Gastroesophageal sphincter (tissue), 3 donors: ENCODE measurements at regions not wholly inside any gene's neighbourhood (a gene's known extent, or its start where the extent isn't known, plus 50 kb on each side); places are given as distances from the start of the nearest gene placed in this dataset.

Experiments used
- CTCF ChIP-seq, 4 experiments: fragments of 200-600 bp in 2 of 4; fragments of 450-650 bp in 2 of 4; sonication (generic) in 1 of 4; IDR thresholded peaks; one replicate each; pipeline ENCODE4 v1.5.1; 2017 to 2019; ENCODE audit warnings: antibody characterized with exemption in 4 of 4, mild to moderate bottlenecking in 2 of 4, moderate library complexity in 2 of 4
- EP300 ChIP-seq: sonication (generic); formaldehyde crosslinking; IDR thresholded peaks from one replicate; pipeline ENCODE4 v1.6.1; 2017; ENCODE audit warnings: antibody characterized with exemption, mild to moderate bottlenecking
- POLR2AphosphoS5 ChIP-seq: sonication (generic); formaldehyde crosslinking; IDR thresholded peaks from one replicate; pipeline ENCODE4 v1.6.1; 2017; ENCODE audit warnings: antibody characterized with exemption

GRCh38 chr5:114311281-114311680, 50.6 kb upstream of the KCNN2 start:
- TF ChIP-seq CTCF (IDR thresholded peaks at IDR 0.05) = no peak
- TF ChIP-seq POLR2AphosphoS5 = no peak
- TF ChIP-seq EP300 = no peak
